HG02870 (cell line): ENCODE measurements at regions not wholly inside any gene's neighbourhood (a gene's known extent, or its start where the extent isn't known, plus 50 kb on each side); places are given as distances from the start of the nearest gene placed in this dataset.
"Not testable (repeated sequence)": the region's sequence is repeated elsewhere in the genome, so short reads cannot be mapped to it uniquely, and the experiment has no call there.

ENCODE experiments used
- ATAC-seq: cut with Tn5 transposase; IDR thresholded peaks from one replicate; pipeline ENCODE4 v1.9.1; 2021; ENCODE audit warnings: mild to moderate bottlenecking, moderate library complexity; ENCODE audit not compliant: unreplicated experiment

GRCh38 chr10:61818251-61818650, 83.2 kb upstream of the ARID5B start:
- not testable (repeated sequence) for ATAC-seq

DNA sequence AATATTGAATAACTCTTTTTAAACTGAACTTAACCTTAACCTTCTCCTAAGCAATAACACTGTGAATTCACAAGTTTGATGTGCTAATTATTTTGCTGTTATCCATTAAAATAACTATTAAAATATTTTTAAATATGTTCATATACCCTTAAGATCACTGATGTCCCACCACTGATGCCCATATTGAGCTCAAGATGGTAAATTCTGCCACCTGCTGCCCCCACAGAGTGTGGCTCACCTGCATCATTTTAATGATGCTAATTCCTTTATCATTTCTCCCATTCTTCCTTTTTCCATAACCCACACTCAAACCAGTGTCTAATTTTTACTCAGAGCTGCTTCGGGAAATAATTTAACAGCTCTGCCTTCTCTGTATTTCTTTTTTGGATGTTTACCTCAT, 82.3 kb upstream of the ARID5B start:
- ATAC-seq, result no peak

DNA sequence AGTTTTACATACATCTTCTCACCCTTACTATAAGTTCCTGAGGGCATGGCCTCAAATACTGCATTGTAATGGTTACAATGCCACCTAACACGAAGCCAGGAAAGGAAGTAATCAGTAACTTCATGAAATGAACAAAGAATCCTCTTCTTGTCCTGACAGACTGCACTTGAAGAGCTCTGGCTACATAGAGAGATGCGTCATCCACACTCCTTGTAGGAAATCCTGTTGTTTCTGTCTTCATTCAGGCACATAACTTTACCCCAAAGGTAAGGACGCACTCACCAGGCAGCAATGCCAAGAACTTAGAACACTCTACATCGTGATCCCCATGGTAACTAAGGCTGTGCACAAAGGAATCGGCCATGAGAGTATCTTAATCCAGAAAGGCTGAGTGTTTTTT, 80.3 kb upstream of the ARID5B start:
- ATAC-seq, result no peak

GRCh38 chr10:61821693-61822092, 79.8 kb upstream of the ARID5B start:
- no peak for ATAC-seq

DNA sequence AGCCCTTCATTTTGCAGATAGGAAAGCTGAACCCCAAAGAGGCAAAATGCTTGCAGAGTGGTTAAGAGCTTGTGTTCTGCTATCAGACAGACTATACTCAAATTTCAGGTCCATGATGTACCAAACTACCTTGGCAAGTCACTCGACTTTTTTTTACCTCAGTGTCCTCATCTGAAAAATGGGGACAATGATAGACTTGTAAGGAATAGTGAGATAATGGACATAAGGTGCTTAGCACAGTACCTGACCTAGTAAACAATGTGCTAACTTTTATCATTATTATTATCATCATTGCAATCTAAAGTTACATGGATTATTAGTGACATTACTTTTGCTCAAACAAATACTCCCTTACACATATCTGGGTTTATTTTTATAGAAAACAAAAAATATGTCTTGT, 79.4 kb upstream of the ARID5B start:
- no peak for ATAC-seq

DNA sequence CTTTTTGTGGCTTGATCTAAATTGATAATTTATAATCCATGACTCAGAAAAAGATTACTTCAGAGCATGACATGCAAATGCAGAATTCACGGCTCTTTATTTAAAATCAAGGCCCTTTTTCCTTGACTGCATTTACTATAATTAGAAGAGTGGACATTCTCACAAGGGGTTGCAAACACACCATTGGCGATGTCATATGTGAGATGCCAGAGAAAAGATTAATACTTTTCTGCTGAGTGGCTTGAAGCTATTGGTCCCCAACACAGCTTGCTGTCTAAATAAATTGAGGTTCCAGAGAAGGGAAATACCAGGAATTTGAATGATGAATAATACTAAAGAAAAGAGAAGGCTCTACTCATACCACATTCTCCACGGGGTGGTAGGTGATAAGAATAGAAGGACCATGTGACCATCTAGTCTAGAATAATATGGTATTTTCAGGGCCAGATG, 78.7 kb upstream of the ARID5B start:
- no peak for ATAC-seq

GRCh38 chr10:61825001-61825400, 76.5 kb upstream of the ARID5B start:
- ATAC-seq, result no peak

- no peak for ATAC-seq
Measured at GRCh38 chr10:61825628-61826027, 75.9 kb upstream of the ARID5B start.

DNA sequence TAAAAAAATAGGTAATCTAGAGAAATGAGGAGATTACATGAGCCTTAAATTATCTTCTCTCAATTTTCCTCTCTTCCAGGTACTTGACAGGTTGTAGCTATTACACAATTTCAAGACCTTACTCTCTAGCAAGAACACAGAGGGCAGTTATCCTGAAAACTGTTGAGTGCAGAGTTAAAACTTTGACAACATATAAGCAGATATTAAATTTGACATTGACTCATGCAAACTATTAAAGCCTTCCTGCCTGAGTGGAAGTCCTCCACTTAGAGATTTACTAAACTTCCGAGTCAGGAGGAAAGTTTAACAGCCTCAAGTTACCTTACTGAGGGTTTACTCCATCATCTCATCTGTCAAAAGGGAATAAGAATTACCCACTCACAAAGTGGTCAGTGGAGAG, 73.5 kb upstream of the ARID5B start:
- no peak for ATAC-seq

DNA sequence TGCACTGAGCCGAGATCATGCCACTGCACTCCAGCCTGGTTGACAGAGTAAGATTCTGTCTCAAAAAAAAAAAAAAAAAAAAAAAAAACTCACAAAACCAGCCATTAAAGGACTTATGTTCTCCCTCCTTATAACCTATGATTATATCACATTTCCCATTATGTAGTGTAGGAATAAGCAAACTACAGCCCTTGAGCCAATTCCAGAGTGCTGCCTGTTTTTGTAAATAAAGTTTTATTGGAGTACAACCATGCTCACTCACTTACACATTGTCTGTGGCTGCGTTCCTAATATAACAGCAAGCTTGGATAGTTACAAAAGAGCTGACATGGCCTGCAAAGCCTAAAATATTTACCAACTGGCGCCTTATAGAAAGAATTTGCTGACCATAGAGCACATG, 72.7 kb upstream of the ARID5B start:
- ATAC-seq, result no peak

DNA sequence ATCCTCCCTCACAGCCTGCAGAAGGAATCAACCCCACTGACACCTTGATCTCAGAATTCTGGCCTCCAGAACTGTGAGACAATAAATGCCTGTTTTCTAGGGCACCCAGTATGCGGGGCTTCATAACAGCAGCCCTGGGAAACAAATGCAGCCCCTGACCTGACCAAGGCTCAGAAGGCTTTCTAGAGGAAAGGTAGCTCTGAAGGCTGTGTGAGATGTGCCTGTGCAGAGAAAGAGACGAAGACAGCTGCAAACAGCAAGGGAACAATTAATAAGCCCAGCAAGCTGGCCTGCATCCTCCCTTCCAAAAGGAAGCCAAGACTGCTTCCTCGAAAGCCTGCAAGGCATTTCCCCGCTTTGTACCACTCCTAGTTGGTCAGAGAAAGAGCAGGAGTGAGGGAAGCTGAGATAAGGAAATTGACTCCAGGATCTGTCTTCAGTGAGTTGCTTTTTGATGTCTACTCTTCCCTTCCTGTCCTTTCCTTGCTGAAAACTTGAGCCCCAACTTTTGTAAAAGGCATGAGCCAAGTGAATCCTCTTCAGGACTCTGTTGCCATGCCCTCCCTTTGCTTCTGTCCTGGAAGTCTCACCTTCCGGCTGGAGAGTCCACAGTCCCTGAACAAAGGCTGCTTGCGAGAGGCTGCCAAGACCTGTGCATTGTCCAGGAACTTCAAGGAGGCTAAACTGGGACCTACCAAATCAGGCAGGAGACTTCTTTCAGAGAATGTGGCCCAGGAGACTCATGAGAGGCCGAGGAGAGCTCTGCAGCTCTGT, 71.2 kb upstream of the ARID5B start:
- no peak for ATAC-seq

DNA sequence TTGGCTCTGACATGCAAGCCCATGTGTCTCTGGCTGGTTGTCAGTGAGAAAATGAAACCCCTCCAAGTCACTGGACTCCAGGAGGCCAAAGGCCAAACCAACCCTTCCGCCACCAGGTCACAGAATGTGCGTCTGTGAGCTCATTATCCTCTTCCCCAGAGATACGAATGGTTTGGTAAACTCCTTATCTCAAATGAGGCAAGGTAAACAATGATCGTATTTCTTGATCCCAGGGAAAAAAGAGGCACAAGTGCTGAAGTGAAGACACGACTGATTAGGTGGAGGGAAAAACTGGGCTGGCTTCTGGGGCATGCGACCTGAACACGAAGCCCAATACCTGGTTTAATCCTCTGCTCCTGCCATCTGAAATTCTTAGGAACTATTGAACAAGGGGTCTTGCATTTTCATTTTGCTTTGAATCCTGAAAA, 70.6 kb upstream of the ARID5B start:
- ATAC-seq, result no peak

- ATAC-seq, result no peak
Measured at GRCh38 chr10:61832866-61833481, 68.5 kb upstream of the ARID5B start.

- no peak for ATAC-seq
Measured at GRCh38 chr10:61834519-61834918, 67.0 kb upstream of the ARID5B start.

- peak; percentile 58 for ATAC-seq
Measured at GRCh38 chr10:61835069-61835945, 66.2 kb upstream of the ARID5B start.

DNA sequence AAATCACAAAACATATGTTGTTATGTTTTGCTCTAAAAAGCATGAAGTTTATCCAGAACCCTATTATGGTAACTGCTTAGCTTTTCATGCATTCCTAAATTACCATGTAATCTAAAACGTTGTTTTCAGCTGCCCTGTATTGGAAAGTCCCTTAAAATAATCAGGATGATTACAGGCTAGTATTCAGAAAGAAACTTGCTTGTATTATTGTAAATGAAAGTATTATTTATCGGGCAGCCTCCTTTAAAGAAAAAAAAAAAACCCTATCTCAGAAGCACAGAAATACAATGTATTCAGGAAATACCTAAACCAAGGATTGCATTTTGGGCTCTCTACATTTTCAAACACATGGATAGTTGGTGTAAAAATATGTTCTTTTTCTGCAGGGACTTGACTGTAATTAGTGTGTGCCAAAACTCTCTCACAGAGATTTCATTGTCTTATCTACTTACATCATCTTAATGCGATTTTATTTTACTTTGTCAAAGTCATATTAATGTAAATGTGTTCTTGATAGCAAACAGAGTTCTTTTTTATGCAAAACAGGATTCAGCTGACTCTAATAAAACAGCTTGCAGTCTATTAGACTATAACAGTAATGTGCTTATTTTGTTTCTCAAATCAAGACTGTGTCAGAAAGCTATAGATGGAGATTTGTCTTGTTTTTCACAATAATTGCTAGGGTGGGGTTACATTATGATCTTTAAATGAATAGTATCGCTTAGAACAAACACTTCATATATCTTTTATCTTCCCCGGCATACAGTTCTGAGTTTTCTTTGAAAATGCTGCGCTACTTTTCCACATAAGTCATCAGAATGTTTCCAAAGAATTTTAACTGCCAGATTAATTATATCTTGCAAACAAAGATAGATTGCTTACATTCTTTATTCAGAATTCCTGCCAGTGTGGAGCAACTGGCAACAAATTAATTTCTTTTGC, 65.3 kb upstream of the ARID5B start:
- no peak for ATAC-seq

DNA sequence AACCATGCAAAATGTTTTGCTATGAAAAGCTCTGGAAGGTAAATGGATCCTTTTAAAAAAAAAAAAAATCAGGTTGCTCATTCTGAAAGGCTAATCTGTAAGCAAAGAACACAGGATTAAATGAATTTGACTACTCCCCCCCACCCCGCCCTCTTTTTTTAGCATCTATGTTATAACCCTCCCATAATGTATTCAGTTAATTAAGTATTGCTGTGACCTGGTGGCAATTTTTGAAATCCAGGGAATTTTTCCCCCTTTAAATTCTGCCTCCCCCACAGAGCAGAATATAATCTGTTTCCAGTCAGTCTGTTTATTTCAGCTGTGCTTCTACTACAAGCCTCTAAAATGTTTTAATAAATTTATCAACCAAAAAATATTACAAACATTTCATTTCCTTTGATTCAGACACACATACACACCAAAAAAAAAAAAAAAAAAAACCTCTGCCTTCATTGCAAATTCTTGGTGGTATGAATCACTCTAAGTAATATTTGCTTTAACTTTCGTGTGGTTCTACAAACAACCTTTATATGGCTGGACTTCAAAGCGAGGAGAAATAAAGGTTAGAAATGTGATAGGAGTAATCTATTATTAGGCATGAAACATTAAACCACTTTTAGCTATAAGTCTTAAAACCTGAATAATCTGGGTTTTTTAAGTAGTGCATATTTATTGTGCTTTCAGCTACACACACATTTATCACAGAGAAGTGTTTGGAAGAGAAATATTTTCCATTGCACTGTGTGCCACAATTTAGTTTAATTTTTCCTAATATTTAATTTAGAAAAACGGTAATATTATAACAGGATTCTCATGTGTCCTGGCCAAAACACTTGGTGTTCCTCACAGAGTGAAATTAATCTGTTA, 64.4 kb upstream of the ARID5B start:
- no peak for ATAC-seq

DNA sequence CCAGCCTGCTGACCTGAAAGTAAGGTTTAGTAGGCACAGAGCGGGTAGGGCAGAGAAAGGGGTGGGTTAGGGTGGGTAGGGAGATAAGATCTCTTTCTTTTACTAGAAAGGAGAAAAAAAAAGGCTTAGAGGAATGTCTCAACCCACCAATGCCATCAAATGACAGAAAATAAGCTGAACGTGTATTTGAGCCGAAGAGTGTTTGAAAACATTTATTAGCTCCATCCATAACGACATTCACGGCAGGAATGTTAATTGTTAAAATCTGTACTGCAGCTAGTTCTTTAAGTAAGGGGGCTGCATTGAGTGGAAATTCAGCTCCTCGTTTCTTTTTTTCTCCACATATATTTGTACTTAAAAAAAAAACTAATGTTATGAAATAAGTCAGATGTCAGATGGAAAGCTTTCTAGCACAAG, 63.7 kb upstream of the ARID5B start:
- no peak for ATAC-seq

DNA sequence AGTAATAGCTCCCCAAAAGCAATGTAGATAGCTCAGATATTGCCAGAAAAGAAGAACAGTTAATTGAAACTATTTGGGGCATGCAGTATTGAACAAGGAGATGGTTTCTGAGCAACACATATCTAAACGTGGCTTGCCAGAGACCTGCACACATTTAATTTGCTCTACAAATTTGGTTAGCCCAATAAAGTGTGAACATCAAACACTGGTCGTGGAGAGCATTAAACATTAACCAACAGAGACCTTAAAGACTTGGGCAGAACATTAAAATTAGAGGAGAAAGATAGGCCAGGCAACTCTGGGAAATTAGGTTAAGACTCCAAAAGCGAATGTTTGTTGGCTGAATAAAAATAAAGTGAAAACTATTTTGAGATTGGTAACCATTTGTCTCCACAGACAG, 61.6 kb upstream of the ARID5B start:
- no peak for ATAC-seq

DNA sequence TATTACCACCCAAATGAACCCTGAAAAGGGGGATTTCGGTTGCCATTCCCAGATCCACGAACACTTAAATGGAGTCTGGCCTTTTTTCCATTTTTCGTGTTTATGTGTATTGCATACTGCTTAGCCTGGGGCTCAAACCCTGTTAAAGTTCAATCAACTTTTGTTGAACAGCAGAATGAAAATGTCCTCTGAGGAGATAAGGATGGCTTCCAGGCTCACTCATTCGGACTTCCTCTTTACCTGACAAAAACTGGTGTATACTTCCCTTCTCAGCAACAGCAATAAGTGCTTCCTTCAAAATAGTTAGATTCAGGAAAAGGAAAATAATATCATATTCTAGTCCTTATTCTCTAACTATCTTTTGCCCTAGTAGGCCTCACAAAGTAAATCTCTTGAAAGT, 61.1 kb upstream of the ARID5B start:
- no peak for ATAC-seq
